ENCODE measurements at regions not wholly inside any gene's neighbourhood (a gene's known extent, or its start where the extent isn't known, plus 50 kb on each side); places are given as distances from the start of the nearest gene placed in this dataset.
"Not testable (repeated sequence)": the region's sequence is repeated elsewhere in the genome, so short reads cannot be mapped to it uniquely, and the experiment has no call there.

GRCh38 chr1:149360351-149360750, 114.5 kb upstream of the NBPF19 start:
- DNase-seq (ENCODE audit: low read depth, low spot score): not testable (repeated sequence)

DNA sequence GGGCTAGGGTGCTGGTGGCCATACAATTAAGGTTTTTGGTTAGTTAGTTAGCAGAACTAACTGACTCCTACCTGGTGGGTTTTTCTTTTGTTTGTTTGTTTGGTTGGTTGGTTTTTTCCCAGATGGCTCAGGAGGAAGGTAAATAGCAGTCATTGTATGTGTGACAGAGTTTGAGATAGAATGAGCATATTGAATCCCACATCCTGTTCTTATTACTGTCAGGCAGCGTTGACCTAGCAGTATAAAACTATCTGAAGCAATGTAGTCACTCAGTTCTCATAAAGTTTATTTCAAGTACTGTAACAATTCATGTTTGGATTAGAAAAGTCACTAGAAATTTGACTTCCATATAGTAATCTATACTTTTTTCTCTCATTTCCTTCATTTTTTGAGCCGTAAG, 113.5 kb upstream of the NBPF19 start:
- DNase-seq (ENCODE audit: low read depth, low spot score): not testable (repeated sequence)

DNA sequence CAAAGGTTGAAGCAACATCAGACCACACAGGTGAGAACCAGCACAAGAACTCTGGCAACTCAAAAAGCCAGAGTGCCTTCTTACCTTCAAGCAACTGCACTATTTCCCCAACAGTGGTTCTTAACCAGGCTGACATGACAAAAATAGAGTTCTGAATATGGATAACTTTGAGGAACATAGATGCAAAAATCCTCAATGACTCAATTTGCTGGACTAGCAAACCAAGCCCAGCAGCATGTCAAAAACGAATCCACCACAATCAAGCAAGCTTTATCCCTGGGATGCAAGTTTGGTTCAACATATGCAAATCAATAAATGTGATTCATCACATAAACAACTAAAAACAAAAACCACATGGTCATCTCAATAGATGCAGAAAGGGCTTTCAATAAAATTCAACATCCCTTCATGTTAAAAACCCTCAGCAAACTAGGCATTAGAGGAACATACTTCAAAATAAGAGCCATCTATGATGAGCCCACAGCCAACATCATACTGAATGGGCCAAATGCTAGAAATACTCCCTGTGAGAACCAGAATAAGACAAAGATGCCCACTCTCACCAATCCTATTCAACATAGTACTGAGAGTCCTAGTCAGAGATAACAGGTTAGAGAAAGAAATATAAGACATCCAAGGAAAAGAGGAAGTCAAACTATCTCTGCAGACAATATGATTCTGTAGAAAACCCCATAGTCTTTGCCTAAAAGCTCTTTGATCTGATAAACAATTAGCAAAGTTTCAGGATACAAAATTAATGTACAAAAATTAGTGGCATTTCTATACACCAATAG, 110.5 kb upstream of the NBPF19 start:
- not testable (repeated sequence) for DNase-seq (ENCODE audit: low read depth, low spot score)

- not testable (repeated sequence) for DNase-seq (ENCODE audit: low read depth, low spot score)
Measured at GRCh38 chr1:149366402-149366801, 108.4 kb upstream of the NBPF19 start.

GRCh38 chr1:149367472-149368044, 107.3 kb upstream of the NBPF19 start:
- DNase-seq (ENCODE audit: low read depth, low spot score): not testable (repeated sequence)

- not testable (repeated sequence) for DNase-seq (ENCODE audit: low read depth, low spot score)
Measured at GRCh38 chr1:149368337-149368736, 106.5 kb upstream of the NBPF19 start.

GRCh38 chr1:149369081-149369480, 105.8 kb upstream of the NBPF19 start:
- not testable (repeated sequence) for DNase-seq (ENCODE audit: low read depth, low spot score)

GRCh38 chr1:149371955-149372354, 102.9 kb upstream of the NBPF19 start:
- DNase-seq (ENCODE audit: low read depth, low spot score): not testable (repeated sequence)

DNA sequence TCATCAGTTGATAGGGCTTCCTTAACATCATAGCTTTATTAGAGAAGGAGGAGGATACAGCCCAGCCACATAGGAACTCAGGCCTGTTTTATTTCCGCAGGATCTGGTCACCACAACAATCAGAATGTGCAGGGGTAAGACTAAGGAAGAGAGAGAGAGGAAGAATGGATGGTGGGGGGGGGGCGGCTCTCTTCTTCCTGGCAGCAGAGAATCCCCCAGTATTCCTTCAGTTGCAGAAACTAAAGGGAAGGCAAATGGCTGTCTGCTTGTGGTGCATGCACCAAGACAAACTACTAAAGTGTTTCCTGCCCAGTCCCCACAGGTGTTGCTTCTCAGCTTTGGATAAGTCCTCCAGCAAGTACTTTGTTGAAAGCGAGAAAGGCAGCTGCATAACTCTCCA, 96.4 kb upstream of the NBPF19 start:
- DNase-seq (ENCODE audit: low read depth, low spot score): not testable (repeated sequence)

GRCh38 chr1:149390173-149390926, 84.5 kb upstream of the NBPF19 start:
- peak; percentile 59 for DNase-seq (ENCODE audit: low read depth, low spot score)

- DNase-seq (ENCODE audit: low read depth, low spot score): not testable (repeated sequence)
Measured at GRCh38 chr1:149390931-149391330, 83.9 kb upstream of the NBPF19 start.

- not testable (repeated sequence) for DNase-seq (ENCODE audit: low read depth, low spot score)
Measured at GRCh38 chr1:149395802-149396201, 79.0 kb upstream of the NBPF19 start.

DNA sequence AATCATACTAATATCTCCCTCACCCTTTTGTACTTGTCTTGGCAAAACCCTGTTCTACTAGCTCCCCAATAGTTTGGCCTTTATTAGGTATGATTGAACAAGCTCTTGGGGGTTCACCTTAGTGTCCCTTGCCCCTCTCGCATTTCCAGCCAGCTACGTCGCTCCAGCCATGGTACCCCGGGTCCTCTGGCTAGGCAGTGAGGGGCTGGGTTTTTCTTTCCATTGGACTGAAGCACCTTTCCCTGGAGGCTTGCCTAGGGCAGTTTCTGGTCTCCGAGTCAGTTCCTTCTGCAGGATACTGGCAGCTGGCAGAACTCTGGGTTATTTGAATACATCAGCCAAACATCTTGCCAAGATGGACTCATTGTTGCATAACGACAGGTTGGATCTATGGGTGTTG, 76.3 kb upstream of the NBPF19 start:
- DNase-seq (ENCODE audit: low read depth, low spot score): not testable (repeated sequence)

DNA sequence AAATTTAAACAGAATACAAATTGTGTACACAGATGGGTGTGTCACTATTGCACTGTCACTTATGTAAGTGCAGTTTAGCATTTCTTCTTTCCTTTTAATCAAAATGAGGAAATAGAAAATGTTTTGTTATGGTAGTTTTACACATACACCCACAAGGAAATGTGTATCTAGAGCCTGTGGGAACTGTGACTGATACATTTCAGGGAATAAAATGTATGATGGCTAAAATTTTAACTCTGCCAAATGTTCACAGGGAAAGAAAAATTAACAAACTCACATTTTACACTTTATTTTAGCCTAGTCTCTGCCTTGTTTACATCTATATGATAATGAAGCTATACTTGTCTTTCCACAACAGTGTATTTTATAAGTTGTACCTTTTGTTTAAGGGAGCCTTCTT, 66.4 kb upstream of the NBPF19 start:
- DNase-seq (ENCODE audit: low read depth, low spot score): not testable (repeated sequence)

DNA sequence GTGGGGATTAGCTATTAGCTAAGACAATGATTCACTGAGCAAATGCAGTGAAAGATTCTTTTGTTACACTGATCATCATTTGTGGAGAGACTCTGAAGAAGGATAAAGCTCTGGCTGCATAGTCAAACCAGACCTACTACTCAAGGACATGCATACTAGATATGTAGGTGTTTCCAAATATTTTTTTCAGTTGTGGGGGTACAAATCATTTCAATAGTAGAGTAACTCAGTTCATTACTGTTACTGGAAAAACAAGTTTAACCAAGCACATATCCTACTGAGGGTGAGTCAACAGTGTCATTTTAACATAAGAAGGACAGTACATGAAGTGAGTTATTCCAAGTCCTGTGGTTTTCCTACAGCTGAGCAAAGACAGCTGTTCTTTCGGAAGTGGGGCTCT, 59.5 kb upstream of the NBPF19 start:
- DNase-seq (ENCODE audit: low read depth, low spot score): not testable (repeated sequence)

DNA sequence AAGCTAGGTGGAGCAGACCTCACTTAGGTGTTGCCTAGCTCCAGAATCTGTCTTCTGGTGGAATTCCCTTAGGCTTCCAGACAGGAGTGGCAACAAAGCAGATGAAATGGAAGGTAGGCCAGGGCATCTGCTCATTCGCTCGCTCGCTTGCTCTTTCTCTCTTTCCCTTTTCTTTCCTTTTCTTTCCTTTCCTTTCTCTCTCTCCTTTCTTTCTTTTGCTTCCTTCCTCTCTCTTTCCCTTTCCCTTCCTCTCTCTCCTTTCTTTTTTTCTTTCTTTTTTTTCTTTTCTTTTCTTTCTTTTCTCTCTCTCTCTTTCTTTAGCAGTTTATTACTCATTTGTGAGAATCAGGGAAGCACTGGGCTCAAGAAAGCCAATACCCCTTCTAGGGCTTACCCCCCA, 56.1 kb upstream of the NBPF19 start:
- not testable (repeated sequence) for DNase-seq (ENCODE audit: low read depth, low spot score)

- DNase-seq (ENCODE audit: low read depth, low spot score): not testable (repeated sequence)
Measured at GRCh38 chr1:149423122-149423521, 51.7 kb upstream of the NBPF19 start.

All from brain pericyte (primary cell).